Activated B cell treated with CpG ODN at 0.5 μM for 24 hours (primary cell): ENCODE measurements at regions not wholly inside any gene's neighbourhood (a gene's known extent, or its start where the extent isn't known, plus 50 kb on each side); places are given as distances from the start of the nearest gene placed in this dataset.

Experiments used
- ATAC-seq: fragments of 200-7000 bp; cut with Tn5 transposase; one replicate; pipeline ENCODE4 v1.10.0; 2021; ENCODE audit warnings: low read depth, mild to moderate bottlenecking, moderate library complexity
- CTCF ChIA-PET: fragments of 350-600 bp; sonication (Branson Sonifier 250); formaldehyde crosslinking; loops from one replicate; lab custom pipeline; 2021; ENCODE audit warnings: antibody characterized with exemption; lab: Charles Lee
- POLR2A ChIA-PET: fragments of 350-600 bp; sonication (Branson Sonifier 250); formaldehyde crosslinking; loops from one replicate; lab custom pipeline; 2021; ENCODE audit warnings: antibody characterized with exemption; lab: Charles Lee
- DNase-seq: peaks from one replicate; pipeline ENCODE4 v3.0.0; 2022
- H3K27ac Mint-ChIP-seq: one replicate; pipeline ENCODE4 v1.8.0; 2020; ENCODE audit warnings: mixed read lengths
- H3K27me3 Mint-ChIP-seq: one replicate; pipeline ENCODE4 v1.8.0; 2021; ENCODE audit warnings: mixed read lengths
- H3K36me3 Mint-ChIP-seq: one replicate; pipeline ENCODE4 v1.8.0; 2021; ENCODE audit warnings: low read depth, mixed read lengths
- H3K4me1 Mint-ChIP-seq: one replicate; pipeline ENCODE4 v1.8.0; 2021; ENCODE audit warnings: mixed read lengths
- H3K4me3 Mint-ChIP-seq: one replicate; pipeline ENCODE4 v1.8.0; 2020; ENCODE audit warnings: mild to moderate bottlenecking, mixed read lengths
- H3K9me3 Mint-ChIP-seq: one replicate; pipeline ENCODE4 v1.8.0; 2020; ENCODE audit warnings: mixed read lengths
- intact Hi-C: fragments of 100-400 bp; cut with micrococcal nuclease; formaldehyde crosslinking; loops from one replicate; pipeline ENCODE4 v1.15.1; 2024
- TF ChIP-seq, protein P1 (sequence below): fragments of 200-600 bp; IDR thresholded peaks from one replicate; pipeline ENCODE4 v1.8.0; 2022; ENCODE audit warnings: antibody characterized with exemption, mild to moderate bottlenecking

DNA sequence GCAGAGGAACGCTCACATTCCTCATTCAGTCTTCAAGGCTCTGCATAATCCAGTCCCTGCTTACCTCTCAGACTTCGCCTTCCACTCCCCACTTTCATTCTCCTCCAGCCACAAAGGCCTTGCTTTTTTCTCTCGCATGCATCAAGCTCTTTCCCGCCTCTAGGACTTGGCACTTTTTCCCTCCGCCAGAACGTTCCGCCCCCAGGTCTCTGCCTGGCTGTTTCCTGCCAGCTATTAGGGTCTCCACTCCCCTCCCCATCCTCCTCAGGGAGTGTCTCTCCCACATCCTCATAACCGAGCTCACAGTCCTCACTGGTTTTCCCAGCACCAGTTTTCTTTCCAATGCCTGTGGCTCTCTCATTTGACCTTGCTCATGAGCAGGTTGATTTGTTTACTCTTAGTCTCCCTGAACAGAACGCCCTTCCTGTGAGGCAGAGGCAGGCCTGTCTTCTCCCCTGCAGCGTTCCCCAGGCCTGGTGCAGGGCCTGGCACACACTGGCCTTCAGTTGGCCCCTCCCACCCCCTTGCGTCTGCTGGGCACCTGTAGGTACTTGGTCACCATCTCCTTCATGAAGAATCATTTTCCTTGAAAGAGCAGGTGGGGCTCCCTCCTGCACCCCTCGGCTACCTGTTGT is 75.2 kb downstream of the RTL6 start:
- POLR2A ChIA-PET: no interaction called here
- H3K27me3 Mint-ChIP-seq: peaks cover 14% of the 10 kb centered on the region
- peaks cover 19% of the 10 kb centered on the region for H3K9me3 Mint-ChIP-seq
- no peak overlapping the region for H3K27ac Mint-ChIP-seq
- TF ChIP-seq, protein P1, sequence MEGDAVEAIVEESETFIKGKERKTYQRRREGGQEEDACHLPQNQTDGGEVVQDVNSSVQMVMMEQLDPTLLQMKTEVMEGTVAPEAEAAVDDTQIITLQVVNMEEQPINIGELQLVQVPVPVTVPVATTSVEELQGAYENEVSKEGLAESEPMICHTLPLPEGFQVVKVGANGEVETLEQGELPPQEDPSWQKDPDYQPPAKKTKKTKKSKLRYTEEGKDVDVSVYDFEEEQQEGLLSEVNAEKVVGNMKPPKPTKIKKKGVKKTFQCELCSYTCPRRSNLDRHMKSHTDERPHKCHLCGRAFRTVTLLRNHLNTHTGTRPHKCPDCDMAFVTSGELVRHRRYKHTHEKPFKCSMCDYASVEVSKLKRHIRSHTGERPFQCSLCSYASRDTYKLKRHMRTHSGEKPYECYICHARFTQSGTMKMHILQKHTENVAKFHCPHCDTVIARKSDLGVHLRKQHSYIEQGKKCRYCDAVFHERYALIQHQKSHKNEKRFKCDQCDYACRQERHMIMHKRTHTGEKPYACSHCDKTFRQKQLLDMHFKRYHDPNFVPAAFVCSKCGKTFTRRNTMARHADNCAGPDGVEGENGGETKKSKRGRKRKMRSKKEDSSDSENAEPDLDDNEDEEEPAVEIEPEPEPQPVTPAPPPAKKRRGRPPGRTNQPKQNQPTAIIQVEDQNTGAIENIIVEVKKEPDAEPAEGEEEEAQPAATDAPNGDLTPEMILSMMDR: no peak
- CTCF ChIA-PET: no interaction called here
- no peak overlapping the region for H3K4me3 Mint-ChIP-seq
- no peaks in the 10 kb centered on the region for H3K4me1 Mint-ChIP-seq
- ATAC-seq (no peak), DNase-seq (no peak)
- H3K36me3 Mint-ChIP-seq: no peaks in the 10 kb centered on the region
- intact Hi-C loops: no loop called here

DNA sequence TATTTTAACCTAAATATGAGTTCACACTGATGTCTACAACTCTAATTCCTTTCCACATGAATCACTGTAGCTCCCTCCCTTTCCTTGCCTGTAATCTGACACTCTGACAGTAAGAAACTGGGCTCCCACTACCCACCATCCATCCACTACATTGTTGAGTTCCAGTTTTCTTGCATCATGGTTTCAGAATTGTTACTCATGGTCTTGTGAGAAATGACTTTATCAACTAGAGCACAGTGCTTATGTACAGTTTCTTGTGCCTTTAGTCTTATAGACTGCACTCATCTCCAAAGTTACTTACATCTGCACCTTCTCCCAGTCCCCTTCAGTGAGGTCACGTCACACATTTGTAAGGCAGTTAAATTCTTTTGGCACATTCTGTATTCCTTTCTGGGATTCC is 78.6 kb downstream of the RTL6 start:
- intact Hi-C loops: no loop called here
- Mint-ChIP-seq H3K27ac (no peak overlapping the region), H3K36me3 (no peaks in the 10 kb centered on the region), H3K27me3 (peaks cover 15% of the 10 kb centered on the region), H3K4me3 (no peak overlapping the region), H3K4me1 (no peaks in the 10 kb centered on the region), H3K9me3 (peaks cover 31% of the 10 kb centered on the region)
- ATAC-seq (no peak), DNase-seq (no peak)
- POLR2A ChIA-PET: no interaction called here
- TF ChIP-seq, protein P1: no peak
- CTCF ChIA-PET: no interaction called here

DNA sequence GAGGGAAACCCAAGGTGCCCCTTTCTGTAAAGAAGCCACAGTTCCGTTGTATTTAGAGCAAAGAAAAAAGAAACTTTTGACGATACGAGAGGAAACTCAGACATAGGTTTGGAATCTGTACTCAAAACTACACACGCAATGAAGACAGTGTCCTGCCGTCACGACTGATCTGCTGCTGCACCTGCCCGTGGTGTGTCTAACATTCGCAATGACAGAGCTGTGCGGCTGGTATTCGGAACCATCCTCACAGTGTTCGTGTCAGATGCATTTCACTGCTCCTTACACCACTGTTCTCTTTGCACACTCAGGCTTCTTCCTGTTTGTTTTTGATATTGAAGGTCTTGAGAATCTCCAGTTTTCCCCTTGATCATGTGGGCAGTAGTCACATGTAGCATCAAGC is 84.8 kb downstream of the RTL6 start:
- POLR2A ChIA-PET: no interaction called here
- peaks cover 2% of the 10 kb centered on the region for H3K27me3 Mint-ChIP-seq
- no peaks in the 10 kb centered on the region for H3K36me3 Mint-ChIP-seq
- TF ChIP-seq, protein P1: no peak
- no peak overlapping the region for H3K27ac Mint-ChIP-seq
- no peaks in the 10 kb centered on the region for H3K4me1 Mint-ChIP-seq
- no peak for DNase-seq
- intact Hi-C loops: no loop called here
- H3K4me3 Mint-ChIP-seq: no peak overlapping the region
- peaks cover 11% of the 10 kb centered on the region for H3K9me3 Mint-ChIP-seq
- CTCF ChIA-PET: no interaction called here
- no peak for ATAC-seq

DNA sequence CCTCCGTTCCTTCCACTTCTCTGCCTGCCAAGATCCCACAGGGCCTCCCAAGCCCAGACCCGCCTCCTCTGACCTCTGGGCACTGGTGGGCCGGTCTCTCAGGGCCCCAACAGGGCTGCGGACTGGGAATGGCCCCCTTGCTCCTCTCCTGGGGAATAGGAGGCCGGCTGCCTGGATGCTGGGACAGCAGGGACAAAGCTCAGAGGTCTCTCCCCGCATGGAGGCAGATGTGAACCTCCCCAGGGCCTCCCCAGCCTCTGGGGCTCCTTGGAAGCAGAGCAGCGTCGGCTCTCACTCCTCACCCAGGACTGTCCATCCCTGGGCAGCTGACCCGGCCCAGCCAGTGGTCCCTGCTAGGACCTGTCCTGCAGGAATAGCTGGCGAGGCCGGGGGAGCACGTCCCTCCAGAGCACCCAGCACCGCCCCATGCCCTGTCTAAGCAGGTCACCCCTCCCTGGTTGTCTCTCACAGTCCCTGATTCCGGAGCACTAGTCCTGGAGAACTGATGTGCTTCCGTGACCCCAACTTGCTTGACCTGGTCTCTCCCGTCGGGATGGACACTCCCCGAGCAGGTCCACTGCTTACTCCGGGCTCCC is 85.8 kb downstream of the RTL6 start:
- no peak overlapping the region for H3K4me3 Mint-ChIP-seq
- ATAC-seq (no peak), DNase-seq (no peak)
- no peaks in the 10 kb centered on the region for H3K36me3 Mint-ChIP-seq
- POLR2A ChIA-PET: no interaction called here
- intact Hi-C loops: no loop called here
- no peaks in the 10 kb centered on the region for H3K27me3 Mint-ChIP-seq
- peaks cover 11% of the 10 kb centered on the region for H3K9me3 Mint-ChIP-seq
- CTCF ChIA-PET: no interaction called here
- TF ChIP-seq, protein P1: no peak
- H3K4me1 Mint-ChIP-seq: no peaks in the 10 kb centered on the region
- H3K27ac Mint-ChIP-seq: no peak overlapping the region

DNA sequence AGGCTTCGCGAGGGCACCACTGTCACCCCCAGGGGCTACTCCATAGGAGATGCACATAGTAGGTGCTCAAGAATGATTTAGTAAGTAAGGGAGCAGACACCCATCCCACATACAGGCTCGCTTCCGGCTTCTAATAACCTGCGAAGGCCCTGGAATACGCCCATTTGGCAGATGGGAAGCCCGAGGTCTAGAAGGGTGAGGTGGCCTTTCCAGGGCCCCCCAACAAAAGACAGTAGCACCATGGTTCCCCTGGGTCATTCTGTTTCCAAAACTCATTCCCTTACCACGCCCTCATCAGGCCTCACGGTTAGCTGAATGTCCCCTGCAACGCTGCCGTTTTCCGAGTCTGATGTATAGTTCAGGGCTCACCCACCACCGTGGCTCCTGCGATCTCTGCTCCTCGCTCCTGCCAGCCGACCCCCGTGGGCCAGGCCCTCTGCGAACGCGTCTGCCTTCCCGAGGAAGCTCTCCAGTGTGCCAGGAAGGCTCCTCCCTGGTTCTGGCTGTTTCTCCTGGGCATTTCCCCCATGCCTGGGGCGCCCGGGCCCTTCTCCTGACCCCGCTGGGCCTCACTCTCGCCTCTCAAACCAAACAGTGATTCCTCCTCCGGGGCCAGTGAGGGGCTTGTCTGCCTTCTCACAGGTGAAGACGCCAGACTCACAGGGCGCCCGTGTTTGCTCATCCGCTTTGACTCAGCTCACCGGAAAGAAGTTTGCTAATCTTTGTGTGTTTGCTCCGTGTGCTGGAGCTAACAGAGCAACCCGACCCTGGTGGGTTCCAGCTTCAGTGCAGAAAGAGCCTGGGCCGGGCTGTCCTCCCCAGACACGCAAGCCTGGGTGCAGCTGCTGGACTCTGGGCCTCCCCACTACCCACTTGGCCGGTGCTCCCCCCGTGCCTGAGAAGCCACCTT is 86.6 kb downstream of the RTL6 start:
- CTCF ChIA-PET: no interaction called here

More for the DNA sequence above, 86.6 kb downstream of the RTL6 start:
- Mint-ChIP-seq H3K9me3 (peaks cover 11% of the 10 kb centered on the region), H3K36me3 (no peaks in the 10 kb centered on the region), H3K4me3 (no peak overlapping the region), H3K4me1 (no peaks in the 10 kb centered on the region), H3K27ac (no peak overlapping the region), H3K27me3 (no peaks in the 10 kb centered on the region)
- ATAC-seq (no peak), DNase-seq (no peak)
- TF ChIP-seq, protein P1: no peak
- intact Hi-C loops: no loop called here
- POLR2A ChIA-PET: no interaction called here
